Gastroesophageal sphincter (tissue), 3 donors: ENCODE measurements at regions not wholly inside any gene's neighbourhood (a gene's known extent, or its start where the extent isn't known, plus 50 kb on each side); places are given as distances from the start of the nearest gene placed in this dataset.

Experiments used
- POLR2A ChIP-seq, 2 donors: fragments of 450-650 bp; IDR thresholded peaks; one replicate each; pipeline ENCODE4 v1.6.1; 2017; ENCODE audit warnings: antibody characterized with exemption in 2 of 2, mild to moderate bottlenecking in 2 of 2, moderate library complexity in 1 of 2
- TF ChIP-seq, protein P1 (sequence below), 4 experiments: fragments of 200-600 bp in 2 of 4; fragments of 450-650 bp in 2 of 4; sonication (generic) in 1 of 4; IDR thresholded peaks; one replicate each; pipeline ENCODE4 v1.5.1; 2017 to 2019; ENCODE audit warnings: antibody characterized with exemption in 4 of 4, mild to moderate bottlenecking in 2 of 4, moderate library complexity in 2 of 4

DNA sequence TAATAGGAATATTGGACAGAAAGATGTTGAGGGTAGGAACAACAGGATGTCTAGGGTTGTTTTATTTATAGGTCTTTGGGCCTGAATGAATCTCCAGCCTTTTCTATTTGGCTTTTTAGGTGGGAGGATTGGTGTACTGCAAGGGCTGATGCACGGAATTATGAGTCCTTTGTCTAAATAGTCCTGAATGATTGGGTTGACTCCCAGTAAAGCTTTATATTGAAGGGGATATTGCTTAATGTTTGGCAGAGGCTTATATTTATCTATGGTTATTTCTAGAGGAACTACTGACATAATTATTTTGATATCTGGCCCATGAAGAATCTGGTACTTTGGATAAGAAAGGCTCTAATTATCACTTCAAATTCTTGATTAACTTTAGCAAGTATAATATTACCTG is 253.6 kb upstream of the AVPR1A start:
- TF ChIP-seq, protein P1, sequence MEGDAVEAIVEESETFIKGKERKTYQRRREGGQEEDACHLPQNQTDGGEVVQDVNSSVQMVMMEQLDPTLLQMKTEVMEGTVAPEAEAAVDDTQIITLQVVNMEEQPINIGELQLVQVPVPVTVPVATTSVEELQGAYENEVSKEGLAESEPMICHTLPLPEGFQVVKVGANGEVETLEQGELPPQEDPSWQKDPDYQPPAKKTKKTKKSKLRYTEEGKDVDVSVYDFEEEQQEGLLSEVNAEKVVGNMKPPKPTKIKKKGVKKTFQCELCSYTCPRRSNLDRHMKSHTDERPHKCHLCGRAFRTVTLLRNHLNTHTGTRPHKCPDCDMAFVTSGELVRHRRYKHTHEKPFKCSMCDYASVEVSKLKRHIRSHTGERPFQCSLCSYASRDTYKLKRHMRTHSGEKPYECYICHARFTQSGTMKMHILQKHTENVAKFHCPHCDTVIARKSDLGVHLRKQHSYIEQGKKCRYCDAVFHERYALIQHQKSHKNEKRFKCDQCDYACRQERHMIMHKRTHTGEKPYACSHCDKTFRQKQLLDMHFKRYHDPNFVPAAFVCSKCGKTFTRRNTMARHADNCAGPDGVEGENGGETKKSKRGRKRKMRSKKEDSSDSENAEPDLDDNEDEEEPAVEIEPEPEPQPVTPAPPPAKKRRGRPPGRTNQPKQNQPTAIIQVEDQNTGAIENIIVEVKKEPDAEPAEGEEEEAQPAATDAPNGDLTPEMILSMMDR (IDR thresholded peaks at IDR 0.05), result no peak
- no peak for TF ChIP-seq POLR2A (IDR thresholded peaks at IDR 0.05)
